SKM-1 treated with dmso at 0.1 percent for 144 hours (cell line): ENCODE measurements at regions not wholly inside any gene's neighbourhood (a gene's known extent, or its start where the extent isn't known, plus 50 kb on each side); places are given as distances from the start of the nearest gene placed in this dataset.

Experiments
- DNase-seq: peaks from one replicate; lab custom pipeline; 2025; ENCODE audit not compliant: unreplicated experiment; lab: John Stamatoyannopoulos, UW

DNA sequence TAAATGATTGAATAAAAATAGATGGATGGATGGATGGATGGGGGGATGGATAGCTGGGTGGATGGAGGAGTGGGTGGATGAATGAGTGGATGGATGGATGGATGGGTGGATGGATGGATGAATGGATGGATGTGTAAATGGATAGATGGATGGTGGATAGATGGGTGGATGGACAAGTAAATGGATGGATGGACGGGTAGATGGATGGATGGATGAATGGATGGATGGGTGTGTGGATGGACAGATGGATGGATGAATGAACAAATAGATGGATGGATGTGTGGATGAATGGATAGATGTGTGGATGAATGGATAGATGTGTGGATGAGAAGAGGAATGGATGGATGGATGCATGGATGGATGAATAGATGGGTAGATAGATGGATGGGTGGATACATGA, 490.8 kb downstream of the VRK1 start:
- DNase-seq = no peak

DNA sequence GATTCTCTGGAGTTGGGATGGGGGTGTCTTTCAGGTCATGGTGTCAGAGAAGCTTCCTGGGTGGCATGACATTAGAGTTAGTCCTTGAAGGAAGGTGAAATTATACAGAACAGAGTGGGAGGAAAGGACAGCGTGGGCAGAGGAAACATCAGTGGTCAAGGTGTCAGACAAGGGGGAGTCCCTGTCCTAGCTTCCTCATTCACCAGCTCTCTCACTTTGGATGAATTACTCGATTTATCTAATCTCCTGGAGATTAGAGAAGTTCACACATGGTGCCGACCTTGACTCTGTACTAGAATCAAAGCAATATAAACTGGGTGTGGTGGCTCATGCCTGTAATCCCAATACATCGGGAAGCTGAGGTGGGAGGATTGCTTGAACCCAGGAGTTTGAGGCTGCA, 492.9 kb downstream of the VRK1 start:
- no peak for DNase-seq

DNA sequence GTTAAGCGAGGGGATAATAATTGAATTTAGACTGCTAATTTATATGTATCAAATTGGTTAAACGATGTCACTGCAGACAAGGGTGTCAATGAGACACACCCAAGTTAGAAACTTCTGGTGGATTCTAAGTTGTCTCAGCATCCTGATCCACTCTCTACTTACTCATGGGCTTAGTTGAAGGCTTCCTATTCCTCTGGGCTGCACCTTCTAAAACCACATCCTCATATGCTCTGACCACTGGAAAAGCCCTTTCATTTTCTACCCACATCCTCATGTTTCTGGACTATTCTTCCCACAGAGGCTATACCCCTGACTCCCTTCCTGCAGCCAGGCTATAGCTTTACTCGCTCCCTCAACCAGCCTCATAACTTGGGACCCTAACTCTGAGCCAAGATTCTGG, 493.8 kb downstream of the VRK1 start:
- DNase-seq = no peak

DNA sequence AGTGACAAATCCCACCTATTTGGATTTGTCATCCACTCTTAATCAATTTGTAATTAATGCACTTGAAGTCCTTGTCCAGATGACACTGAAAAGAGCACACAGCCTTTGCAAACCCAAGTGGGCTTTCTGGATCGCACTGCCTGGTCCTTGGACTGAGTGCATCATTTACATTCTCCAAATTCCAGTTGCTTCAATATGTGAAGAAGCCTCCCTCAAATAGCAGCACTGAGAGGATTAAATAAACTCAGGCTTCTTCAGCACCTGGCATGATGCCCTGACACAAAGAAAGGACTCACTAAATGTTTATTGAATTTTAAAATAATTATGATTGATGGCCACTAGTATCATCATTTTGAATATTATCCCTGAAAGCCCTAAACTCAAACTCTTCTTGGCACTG, 496.5 kb downstream of the VRK1 start:
- DNase-seq = no peak

DNA sequence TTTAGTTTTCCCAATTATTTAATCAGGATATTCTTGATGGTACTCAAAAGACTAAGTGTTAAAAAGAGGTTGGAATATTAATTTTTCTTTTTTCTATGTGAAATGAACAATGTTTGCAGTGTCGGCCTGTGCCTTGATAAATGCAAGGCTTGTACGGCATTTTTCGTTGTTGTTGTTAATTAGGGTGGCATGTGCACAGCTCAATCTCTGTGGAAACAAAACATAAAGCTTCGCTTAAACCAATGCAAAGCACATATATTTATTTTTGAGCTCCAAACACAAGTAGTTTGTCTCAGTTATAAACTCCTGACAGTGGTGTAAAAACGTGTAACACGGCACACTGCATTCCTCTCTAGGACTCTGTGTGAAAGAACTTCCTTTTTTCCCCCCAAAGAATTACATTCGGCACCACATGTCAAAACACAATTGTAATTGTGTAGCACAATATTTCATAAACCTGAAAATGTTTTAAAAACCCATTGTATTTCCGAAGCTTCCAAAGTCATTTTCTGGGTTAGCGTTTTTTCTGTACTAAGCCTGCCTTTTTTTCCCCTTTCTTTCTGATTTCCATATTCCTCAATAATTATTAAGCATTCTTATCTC, 498.0 kb downstream of the VRK1 start:
- no peak for DNase-seq

DNA sequence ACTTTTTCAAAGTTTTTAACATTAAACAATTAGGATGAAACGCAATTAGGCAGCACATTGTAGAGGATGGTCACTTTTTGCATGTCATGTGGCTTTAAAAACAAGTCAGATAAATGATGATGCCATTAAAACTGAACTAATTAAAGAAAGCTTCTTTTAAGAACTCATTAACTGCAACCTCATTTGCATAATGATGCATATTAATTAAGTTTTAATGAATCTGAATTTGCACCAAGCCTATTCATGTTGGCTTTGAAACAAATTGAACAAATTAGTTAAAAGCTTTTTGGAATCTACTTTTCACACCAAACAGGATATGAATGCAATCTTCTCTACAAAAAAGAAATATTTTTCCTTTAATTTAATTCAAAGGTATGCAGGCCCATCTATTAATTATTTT, 499.0 kb downstream of the VRK1 start:
- no peak for DNase-seq

DNA sequence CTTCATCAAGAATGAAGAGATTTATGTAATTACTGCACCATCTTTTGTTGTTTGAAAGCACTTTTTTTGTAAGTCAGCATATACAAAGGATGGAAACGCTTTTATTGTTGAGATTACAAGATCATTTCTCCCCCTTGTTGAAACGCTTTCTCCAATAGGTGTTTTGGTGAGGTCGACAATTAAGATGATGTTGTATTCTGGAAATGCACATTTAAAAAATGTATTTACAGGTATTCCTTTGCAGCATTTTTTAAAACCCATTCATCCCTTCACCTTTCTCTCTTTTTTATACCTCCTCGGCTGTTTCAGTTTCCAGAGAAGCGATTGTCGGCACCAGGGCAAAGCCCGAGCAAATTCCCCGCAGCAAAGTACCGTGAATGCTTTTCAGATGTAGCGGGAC, 499.9 kb downstream of the VRK1 start:
- no peak for DNase-seq

DNA sequence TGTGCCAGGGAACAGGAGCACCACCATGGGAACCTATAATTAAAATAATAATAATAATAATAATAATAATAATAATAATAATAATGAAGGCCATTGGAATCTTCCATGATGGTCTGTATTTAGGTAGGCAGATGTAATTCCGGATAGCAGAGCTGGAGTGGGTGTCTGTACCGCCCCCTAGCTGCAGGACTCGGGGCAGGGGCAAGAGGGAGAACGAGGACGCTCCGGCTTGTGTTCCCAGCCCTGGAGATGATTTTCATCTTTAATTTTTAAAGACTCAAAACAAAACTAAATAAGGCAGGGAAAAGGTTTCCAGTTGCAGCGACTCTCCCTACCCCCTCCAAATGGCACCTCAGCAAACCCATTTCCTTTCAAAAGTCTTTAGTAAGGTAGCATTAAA, 501.1 kb downstream of the VRK1 start:
- no peak for DNase-seq

DNA sequence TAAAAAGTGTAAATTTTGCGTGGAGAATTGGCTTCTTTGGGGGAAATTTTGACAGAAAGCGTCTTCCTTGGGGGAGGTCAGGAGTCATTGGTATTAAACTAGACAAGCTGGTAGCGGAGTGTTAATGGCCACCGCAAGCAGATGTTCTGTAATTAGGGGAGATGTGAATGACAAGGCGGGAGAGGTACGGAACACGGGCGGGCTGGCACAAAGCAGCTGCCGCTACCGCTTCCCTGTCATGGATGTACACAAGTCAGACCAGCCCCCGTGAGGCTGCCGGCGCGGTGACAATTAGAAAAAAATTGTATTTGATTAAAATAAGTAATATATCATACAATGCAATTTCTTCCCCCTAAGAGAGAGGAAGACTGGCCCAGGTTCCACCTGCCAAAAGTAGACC, 501.6 kb downstream of the VRK1 start:
- no peak for DNase-seq

DNA sequence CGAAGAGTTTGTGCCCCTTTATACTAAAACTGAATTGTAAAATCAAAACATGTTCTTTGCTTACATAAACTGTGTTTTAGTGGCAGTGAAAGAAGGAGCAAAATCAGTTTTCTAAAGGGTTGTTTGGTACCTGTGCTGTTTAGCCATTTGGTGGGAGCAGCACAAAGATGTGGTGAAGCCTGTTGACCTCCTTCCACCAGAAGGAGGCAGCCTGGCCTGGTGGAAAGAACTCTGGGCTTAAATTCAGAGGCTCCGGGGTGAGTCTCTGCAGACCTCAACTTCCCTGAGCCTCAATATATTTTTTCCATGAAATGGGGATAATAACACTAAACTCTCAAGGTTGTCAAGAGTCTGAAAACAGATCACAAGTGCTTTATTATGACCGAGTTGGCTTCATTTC, 502.5 kb downstream of the VRK1 start:
- DNase-seq = no peak

DNA sequence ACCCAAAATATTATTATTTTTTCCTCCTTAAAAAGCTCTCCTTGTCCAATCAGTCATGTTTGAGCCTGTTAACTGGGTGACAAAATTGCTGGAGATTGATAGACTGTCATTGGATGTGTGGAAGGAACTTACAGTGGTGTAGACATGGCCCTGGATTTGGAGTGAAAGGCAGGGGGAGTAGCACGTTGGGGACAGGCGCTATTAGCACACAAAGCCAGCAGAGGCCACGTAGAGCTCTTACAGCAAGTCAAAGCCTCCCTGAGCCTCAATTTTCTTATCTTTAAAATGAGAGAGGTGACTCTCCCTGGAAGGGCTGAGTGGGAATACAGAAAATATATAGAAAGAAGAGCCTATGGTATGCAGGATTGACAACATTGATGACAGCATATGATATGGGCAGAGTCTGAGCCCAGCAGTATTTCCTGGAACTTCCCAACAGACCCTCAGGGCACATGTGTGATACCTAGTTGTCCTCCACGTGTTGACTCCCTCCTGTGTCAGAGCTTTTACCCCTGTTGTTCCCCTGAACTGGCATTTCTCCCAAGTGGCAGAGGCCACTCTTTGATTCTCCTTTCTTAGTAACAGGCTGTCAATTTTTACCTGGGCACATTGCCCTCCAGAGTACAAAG, 504.9 kb downstream of the VRK1 start:
- no peak for DNase-seq

DNA sequence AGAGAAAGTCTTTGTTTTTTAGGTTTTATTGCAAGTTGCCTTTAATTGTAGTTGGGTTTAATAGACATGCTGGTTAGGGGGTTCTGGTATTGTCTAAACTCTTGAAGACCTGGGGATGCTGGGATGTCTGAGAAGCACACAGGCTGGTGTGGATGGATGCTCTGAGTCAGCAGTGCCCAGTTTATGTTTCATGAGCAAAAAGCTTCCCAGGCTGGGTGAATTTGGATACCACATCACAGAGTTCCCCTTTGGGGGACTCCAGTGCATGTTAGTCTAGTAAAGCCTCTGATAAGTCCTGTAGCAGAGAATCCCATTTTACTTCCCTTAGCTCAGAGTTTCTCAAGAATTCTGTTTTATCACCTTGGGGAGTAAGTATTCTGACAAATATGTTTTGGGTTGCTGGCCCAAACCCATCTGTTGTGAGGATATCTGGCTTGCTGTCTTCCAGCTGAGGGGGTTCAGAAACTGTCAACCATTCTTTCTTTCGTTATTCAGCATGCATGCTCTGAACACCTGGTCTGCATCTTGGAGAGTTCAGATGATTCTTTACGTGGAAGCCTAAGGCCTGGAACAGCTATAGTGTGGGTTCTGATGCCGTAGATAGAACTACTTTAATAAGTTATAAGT, 509.1 kb downstream of the VRK1 start:
- DNase-seq = no peak

DNA sequence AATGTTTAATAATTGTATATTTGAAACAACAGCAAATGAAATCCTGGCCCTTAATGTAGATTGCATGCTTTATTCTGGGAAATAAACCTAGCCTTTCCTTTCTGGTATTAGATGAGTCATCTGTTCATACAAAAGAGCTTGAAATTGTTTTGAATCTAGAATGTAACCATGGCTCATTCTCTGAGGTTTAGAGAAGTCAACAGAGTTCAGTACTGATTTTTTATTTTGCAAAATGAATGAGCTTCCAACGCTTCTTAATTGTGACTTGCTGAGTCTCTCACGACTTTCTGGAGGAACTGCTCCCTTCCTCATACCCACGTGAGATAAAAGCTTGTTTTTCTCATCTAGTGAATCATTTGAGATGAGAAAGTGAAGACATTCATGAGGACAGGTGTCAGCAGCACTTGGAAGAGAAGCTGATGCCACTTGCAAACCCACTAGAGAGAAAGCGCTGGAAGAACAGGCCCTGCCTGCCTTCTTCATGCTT, 509.6 kb downstream of the VRK1 start:
- no peak for DNase-seq

DNA sequence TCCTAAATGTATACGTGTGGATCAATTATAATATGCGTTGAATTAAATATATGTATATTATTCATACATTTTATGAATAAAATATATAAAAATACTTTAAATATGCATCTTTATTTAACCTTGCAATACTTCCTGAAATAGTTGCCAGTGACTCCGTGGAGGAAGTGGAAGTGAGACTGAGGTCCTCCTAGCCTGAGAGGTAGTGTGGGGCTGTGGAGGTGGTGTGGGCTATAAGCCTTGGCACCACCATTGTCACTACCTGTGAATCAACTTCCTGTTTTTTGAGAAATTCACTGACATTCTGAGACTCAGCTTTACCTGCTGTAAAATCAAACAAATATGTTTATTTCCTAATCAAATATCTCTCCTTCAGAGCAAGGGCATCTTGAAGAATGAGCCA, 514.2 kb downstream of the VRK1 start:
- DNase-seq = no peak

DNA sequence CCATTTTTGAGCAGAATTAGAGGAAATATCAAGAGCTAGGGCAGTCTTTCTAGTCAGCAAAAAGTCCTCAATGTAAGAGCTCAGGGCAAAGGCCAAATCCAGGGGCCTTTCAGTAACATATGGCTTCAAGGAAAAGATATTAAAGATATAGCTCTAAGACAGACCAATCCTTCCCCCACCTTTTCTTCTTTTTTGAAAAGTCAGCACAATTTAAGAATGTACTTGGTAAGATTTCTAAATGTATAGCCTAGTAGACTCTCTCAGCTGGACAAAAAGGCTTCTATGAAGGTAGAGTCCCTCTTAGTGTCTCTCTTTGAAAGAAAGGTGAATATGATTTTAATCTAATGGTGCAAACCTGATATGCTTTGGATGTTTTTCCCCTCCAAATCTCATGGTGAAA, 515.7 kb downstream of the VRK1 start:
- DNase-seq = no peak

DNA sequence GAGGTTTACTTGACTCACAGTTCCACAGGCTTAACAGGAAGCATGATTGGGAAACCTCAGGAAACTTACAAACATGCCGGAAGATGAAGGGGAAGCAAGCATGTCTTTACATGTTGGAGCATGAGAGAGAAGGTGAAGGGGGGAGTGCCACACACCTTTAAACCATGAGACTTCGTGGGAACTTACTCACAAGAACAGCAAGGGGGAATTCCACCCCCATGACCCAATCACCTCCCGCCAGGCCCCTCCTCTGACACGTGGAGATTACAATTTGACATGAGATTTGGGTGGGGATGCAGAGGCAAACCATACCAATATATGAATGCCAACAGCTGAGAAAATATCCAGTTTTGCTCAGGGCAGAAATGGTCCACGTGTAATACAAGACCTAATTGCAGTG, 518.6 kb downstream of the VRK1 start:
- DNase-seq = no peak

DNA sequence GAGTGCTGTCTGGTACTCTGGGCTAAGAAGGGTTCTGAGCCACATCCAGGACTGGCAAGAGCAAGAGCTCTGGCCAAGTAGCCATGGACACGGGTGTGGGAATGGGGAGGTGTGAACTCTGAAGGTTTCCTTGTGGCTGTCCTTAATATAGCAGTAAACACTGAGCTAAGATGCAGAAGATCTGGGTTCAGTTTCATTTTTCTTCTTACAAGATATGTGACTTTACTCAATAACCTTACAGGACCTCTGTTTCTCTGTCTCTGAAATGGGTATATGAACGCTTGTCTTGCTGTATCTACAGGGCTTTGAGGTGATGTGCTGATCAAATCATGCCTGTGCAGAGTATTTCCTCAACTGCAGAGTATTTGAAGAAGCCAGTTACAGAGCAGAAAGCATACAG, 521.2 kb downstream of the VRK1 start:
- no peak for DNase-seq

DNA sequence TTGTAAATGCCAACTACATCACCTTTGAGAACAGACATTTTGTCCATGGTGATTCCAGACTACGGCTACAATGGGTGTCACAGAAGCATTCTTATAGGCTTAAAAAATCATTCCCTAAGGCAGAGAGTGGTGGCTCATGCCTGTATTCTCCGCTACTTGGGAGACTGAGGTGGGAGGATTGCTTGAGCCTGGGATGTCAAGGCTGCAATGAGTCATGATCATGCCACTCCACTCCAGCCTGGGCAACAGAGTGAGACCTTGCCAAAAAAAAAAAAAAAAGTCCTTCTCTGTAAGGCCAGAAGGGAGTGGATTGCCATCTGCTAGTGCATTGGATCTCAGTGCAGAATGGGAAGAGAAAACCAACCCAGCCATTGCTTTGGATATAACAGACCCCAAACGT, 522.5 kb downstream of the VRK1 start:
- no peak for DNase-seq

DNA sequence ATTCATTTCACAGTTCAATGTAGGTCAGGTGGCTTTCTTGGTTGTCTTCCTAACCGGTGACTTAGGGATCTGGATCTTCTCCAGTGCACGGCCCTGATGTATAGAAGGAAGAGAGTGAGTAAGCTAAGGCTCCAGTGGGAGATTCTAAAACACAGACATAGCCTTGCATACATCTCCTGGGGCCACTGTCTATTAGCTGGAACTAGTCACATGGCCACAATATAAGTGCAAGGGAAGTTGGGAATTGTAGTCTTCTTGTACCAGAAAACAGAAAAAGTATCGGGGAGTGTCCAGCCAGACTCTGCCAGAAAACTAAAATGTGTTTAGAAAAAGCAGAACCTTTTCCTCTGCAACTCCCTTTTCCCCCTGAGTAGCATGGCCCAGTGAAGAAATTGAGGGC, 531.6 kb downstream of the VRK1 start:
- DNase-seq = no peak

DNA sequence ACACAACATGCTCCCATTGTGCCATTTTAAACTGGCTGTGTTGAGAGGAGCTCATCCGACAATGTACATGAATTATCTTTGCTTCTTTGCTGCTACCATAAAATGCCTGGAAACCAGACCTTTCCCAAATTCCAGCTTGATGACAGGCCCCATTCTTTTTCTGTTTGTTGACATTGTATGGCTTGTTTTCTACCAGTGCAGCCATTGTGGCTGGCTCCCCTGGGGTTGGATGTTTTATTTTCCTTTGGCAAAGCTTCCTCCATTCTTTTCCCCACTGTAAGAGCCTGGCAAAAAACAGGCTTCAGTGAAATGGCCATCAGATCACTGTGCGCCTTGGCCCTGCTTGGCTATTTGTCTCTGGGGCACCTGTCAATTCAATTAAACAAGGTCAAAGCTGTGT, 532.5 kb downstream of the VRK1 start:
- DNase-seq = no peak

DNA sequence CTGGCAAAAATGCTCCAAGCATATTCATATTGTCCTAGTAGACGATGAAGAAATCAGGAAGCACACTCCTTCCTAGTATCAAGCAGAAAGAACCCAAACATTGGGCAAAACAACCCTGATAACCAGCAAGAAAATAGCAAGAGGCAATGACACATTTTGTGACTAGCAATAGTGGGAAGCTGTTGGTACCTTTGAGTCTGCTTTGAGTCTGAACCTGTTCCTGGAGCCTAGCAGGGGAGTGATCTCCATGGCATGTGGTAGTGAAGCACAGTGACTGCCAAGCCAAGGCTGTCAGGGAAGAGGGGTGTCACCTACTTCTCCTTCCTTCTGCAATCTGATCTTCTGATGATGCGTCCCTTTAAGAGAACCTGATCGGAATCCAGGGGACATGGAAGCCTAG, 533.9 kb downstream of the VRK1 start:
- no peak for DNase-seq

DNA sequence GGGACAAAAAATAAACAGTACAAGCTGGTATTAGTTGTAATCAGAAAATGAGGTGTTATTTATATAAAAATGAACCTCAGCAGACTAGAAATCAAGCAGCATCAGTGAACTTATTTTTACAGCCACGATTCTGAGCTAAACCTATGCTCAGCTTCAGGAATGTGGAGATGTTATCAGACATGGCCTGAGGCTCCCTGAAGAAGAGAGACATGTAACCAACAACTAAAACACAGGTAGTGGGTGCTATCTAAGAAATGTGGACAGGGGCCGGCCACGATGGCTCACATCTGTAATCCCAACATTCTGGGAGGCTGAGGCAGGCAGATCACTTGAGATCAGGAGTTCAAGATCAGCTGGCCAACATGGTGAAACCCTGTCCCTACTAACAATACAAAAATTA, 534.3 kb downstream of the VRK1 start:
- no peak for DNase-seq

DNA sequence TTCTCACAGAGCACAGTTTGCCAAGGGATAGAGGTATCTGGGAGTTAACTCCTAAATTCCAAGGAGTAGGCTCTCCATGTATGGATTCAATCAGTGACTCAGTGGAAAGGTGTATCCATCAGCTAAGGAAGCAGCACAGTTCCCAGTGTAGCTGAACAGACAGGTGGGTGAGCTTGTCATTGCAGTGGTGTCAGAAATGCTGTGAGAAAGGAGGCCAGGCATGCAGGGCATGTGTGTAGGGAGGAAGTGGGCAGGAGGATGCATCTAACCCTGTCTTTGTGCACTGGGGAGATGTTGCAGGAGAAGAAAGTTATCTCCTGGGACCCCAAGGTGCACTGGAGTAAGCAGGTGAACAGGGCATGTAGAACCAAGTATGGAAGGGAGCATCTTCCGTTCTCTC, 539.0 kb downstream of the VRK1 start:
- no peak for DNase-seq
